Upper lobe of left lung (tissue), 4 donors: ENCODE measurements at regions not wholly inside any gene's neighbourhood (a gene's known extent, or its start where the extent isn't known, plus 50 kb on each side); places are given as distances from the start of the nearest gene placed in this dataset.

Experiments
- EP300 ChIP-seq, 4 donors: sonication (generic); formaldehyde crosslinking; IDR thresholded peaks; one replicate each; pipeline ENCODE4 v1.5.1; 2017; ENCODE audit warnings: antibody characterized with exemption in 4 of 4, control low read depth in 2 of 4
- TF ChIP-seq, protein P1 (sequence below), 6 experiments: fragments of 450-650 bp in 4 of 6; fragments of 200-600 bp in 2 of 6; sonication (generic) in 2 of 6; IDR thresholded peaks; one replicate each; pipeline ENCODE4 v1.5.1; 2016 to 2019; ENCODE audit warnings: antibody characterized with exemption in 6 of 6

DNA sequence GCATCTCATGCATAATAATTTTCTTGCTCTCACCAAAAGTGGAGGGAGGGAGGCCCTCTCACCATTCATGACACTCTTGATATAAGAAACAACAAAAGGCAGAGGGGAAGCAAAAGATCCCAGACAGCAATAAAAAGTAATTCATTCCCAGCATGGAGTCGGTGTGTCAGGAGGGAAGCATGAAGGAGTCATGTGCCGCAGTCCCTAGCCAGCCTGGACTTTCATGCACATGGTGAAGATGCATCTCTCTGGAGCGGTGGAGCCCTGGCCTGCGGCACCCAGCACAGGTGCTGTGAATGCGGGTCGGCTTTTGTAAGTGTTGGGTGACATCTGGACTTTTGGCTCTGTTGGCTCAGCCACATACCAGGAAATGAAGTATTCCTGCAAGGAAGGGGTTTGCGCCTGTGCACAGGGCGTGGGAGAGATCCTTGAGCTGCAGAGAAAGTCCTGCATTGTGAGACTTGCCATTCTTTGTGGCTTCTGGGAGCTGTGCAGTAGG, 119.4 kb downstream of the COPS8 start:
- TF ChIP-seq, protein P1, sequence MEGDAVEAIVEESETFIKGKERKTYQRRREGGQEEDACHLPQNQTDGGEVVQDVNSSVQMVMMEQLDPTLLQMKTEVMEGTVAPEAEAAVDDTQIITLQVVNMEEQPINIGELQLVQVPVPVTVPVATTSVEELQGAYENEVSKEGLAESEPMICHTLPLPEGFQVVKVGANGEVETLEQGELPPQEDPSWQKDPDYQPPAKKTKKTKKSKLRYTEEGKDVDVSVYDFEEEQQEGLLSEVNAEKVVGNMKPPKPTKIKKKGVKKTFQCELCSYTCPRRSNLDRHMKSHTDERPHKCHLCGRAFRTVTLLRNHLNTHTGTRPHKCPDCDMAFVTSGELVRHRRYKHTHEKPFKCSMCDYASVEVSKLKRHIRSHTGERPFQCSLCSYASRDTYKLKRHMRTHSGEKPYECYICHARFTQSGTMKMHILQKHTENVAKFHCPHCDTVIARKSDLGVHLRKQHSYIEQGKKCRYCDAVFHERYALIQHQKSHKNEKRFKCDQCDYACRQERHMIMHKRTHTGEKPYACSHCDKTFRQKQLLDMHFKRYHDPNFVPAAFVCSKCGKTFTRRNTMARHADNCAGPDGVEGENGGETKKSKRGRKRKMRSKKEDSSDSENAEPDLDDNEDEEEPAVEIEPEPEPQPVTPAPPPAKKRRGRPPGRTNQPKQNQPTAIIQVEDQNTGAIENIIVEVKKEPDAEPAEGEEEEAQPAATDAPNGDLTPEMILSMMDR (IDR thresholded peaks at IDR 0.05): no peak
- TF ChIP-seq EP300 (IDR thresholded peaks at IDR 0.05): no peak
